ENCODE measurements at regions not wholly inside any gene's neighbourhood (a gene's known extent, or its start where the extent isn't known, plus 50 kb on each side); places are given as distances from the start of the nearest gene placed in this dataset.

DNA sequence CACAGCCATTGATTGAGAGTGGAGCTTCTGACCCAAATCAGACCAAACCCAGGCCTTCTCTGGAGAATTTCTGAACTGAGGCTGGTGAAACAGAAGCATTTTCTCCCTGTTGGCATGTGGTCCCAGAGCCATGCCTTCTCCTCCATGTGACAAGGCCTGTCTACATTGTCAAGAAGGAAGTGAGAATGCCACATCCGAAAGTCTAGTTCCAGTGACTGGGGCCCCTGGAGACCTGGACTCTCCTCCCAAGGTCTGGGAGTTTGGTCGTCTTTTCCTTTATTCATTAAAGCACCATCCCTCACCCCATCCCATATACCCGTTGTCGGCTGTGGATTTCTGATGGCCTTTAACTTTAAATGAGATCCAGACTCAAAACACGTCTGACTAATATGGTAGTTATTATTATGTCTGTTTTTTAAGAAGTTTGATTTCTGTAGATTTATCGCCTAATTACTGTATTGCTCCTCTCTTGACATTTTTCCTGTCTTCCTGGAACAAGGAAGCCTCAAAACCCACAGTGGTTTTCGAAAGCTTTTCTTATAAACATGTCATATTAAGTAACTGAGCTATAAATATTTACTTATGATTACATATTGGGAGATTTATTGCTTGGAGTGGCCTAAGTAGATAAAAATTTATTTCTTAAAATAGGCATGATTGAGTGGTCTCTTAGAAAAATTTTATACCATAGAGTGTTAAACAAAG lies 128.3 kb upstream of the FRY start:
- TF ChIP-seq, protein P1, sequence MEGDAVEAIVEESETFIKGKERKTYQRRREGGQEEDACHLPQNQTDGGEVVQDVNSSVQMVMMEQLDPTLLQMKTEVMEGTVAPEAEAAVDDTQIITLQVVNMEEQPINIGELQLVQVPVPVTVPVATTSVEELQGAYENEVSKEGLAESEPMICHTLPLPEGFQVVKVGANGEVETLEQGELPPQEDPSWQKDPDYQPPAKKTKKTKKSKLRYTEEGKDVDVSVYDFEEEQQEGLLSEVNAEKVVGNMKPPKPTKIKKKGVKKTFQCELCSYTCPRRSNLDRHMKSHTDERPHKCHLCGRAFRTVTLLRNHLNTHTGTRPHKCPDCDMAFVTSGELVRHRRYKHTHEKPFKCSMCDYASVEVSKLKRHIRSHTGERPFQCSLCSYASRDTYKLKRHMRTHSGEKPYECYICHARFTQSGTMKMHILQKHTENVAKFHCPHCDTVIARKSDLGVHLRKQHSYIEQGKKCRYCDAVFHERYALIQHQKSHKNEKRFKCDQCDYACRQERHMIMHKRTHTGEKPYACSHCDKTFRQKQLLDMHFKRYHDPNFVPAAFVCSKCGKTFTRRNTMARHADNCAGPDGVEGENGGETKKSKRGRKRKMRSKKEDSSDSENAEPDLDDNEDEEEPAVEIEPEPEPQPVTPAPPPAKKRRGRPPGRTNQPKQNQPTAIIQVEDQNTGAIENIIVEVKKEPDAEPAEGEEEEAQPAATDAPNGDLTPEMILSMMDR (IDR thresholded peaks at IDR 0.05), result no peak
- TF ChIP-seq POLR2AphosphoS5 (IDR thresholded peaks at IDR 0.05), result no peak
- no peak for TF ChIP-seq POLR2A (IDR thresholded peaks at IDR 0.05)

Measured in stomach (tissue), 4 donors.